GM10248 (cell line): ENCODE measurements at regions not wholly inside any gene's neighbourhood (a gene's known extent, or its start where the extent isn't known, plus 50 kb on each side); places are given as distances from the start of the nearest gene placed in this dataset.

Experiments
- CTCF ChIA-PET: fragments of 300-600 bp; sonication (Branson Sonifier 250); formaldehyde crosslinking; extraction: SDS; loops from one replicate; lab custom pipeline; 2021; ENCODE audit warnings: antibody characterized with exemption; lab: Yijun Ruan, JAX
- POLR2A ChIA-PET: fragments of 350-650 bp; sonication (Branson Sonifier 250); formaldehyde crosslinking; extraction: SDS; loops from one replicate; lab custom pipeline; 2020; ENCODE audit warnings: antibody characterized with exemption; lab: Yijun Ruan, JAX
- DNase-seq: peaks from one replicate; pipeline ENCODE4 v3.0.0; 2012; ENCODE audit errors: extremely low spot score
- CTCF ChIP-seq: IDR thresholded peaks from 2 replicates; pipeline ENCODE4 v1.5.1; 2012; ENCODE audit warnings: mild to moderate bottlenecking, low read depth; ENCODE audit errors: extremely low read depth, missing control alignments, control extremely low read depth

GRCh38 chr13:40126306-40127085, 471.0 kb downstream of the COG6 start:
- DNase-seq = no peak
- ChIA-PET POLR2A (no interaction called here), CTCF (interaction anchor here (0.7 kb wide), 1 partner anchor 8 kb away, joined by 3 read pairs; no protein-coding TSS in a partner anchor)
- no peak for TF ChIP-seq CTCF

- POLR2A ChIA-PET = no interaction called here
- DNase-seq = no peak
- CTCF ChIA-PET = interaction anchor here (1.0 kb wide), 1 partner anchor 64 kb away, joined by 3 read pairs; no protein-coding TSS in a partner anchor
- no peak for TF ChIP-seq CTCF
These were observed 472.0 kb downstream of the COG6 start for GRCh38 chr13:40127476-40127875.

- no peak for DNase-seq
- POLR2A ChIA-PET = no interaction called here
- CTCF ChIA-PET = interaction anchor here (1.0 kb wide), 1 partner anchor 64 kb away, joined by 3 read pairs; no protein-coding TSS in a partner anchor
- TF ChIP-seq CTCF = no peak
These were observed 472.5 kb downstream of the COG6 start for GRCh38 chr13:40127925-40128324.

- POLR2A ChIA-PET = no interaction called here
- DNase-seq = no peak
- CTCF ChIA-PET = interaction anchor here (0.7 to 1.9 kb wide), 3 partner anchors 16 to 553 kb away, joined by 3 to 4 read pairs (median 3); no protein-coding TSS in a partner anchor
- no peak for TF ChIP-seq CTCF
These were observed 474.0 kb downstream of the COG6 start for GRCh38 chr13:40129467-40129866.

- CTCF ChIA-PET = interaction anchor here (1.9 kb wide), 1 partner anchor 29 kb away, joined by 4 read pairs; no protein-coding TSS in a partner anchor
- DNase-seq = no peak
- POLR2A ChIA-PET = no interaction called here
- TF ChIP-seq CTCF = no peak
These were observed 475.6 kb downstream of the COG6 start for GRCh38 chr13:40130871-40131636.

- no peak for TF ChIP-seq CTCF
- ChIA-PET CTCF (no interaction called here), POLR2A (no interaction called here)
- DNase-seq = no peak
These were observed 476.8 kb downstream of the COG6 start for GRCh38 chr13:40132249-40132648.
